Right cardiac atrium (tissue), 5 donors: ENCODE measurements at regions not wholly inside any gene's neighbourhood (a gene's known extent, or its start where the extent isn't known, plus 50 kb on each side); places are given as distances from the start of the nearest gene placed in this dataset.

Source experiments
- ATAC-seq, 2 donors: fragments of 200-7000 bp; cut with Tn5 transposase; one replicate each; pipeline versions ENCODE4 v1.8.0 to v1.9.1; 2020; ENCODE audit warnings: moderate library complexity in 2 of 2, mild to moderate bottlenecking in 1 of 2
- DNase-seq, 3 donors: peaks; one replicate each; pipeline ENCODE4 v3.0.0-alpha.2; 2020
- H3K27ac ChIP-seq: one replicate; pipeline ENCODE4 v1.5.1; 2013; ENCODE audit warnings: mild to moderate bottlenecking, low read length, control low read depth, moderate library complexity
- H3K27me3 ChIP-seq: one replicate; pipeline ENCODE4 v1.6.1; 2013; ENCODE audit not compliant: control insufficient read depth, insufficient read depth
- H3K4me1 ChIP-seq: one replicate; pipeline ENCODE4 v1.6.1; 2013; ENCODE audit warnings: low read length; ENCODE audit not compliant: control insufficient read depth, insufficient read depth
- H3K4me3 ChIP-seq: one replicate; pipeline ENCODE4 v1.5.1; 2013; ENCODE audit warnings: low read length, control low read depth
- H3K9me3 ChIP-seq: one replicate; pipeline ENCODE4 v1.6.1; 2013; ENCODE audit warnings: low read length; ENCODE audit not compliant: control insufficient read depth
- WGBS: extraction: QIAGEN DNeasy Blood & Tissue Kit; methylation state at CpG from one replicate; pipeline ENCODE4 v1.1.7; 2013; 5-methylcytosine and 5-hydroxymethylcytosine counted together
- intact Hi-C, 4 donors: fragments of 100-400 bp; cut with DNase I; formaldehyde crosslinking; loops; one replicate each; pipeline versions ENCODE4 v1.11.0 to v1.14.0; 2022 to 2023
- donor health status: healthy with polysubstance abuse.
- donor health status: DM: no; HTN: yes; CAD: no.
- donor health status: DM: no; HTN: no; CAD: no.
- donor health status: DM: no; HTN: yes; CAD: no; lungs with severe emphysema.
- donor health status: DM: yes; HTN: yes; CAD: no.

GRCh38 chr3:156620901-156621300 is 53.5 kb upstream of the TIPARP start:
- Histone ChIP-seq H3K27ac (no peak overlapping the region), H3K9me3 (no peaks in the 10 kb centered on the region), H3K4me1 (no peaks in the 10 kb centered on the region), H3K4me3 (no peak overlapping the region), H3K27me3 (no peaks in the 10 kb centered on the region)
- 84% methylated on average over 5 of the region's 5 CpGs for WGBS
- ATAC-seq (no peak), DNase-seq (no peak)
- intact Hi-C loops: no loop called here

GRCh38 chr3:156620260-156620659 is 54.1 kb upstream of the TIPARP start:
- no peaks in the 10 kb centered on the region for H3K4me1 ChIP-seq
- ATAC-seq (no peak), DNase-seq (no peak)
- H3K9me3 ChIP-seq: no peaks in the 10 kb centered on the region
- WGBS: 84% methylated on average over 2 of the region's 2 CpGs
- H3K4me3 ChIP-seq: no peak overlapping the region
- no peaks in the 10 kb centered on the region for H3K27me3 ChIP-seq
- H3K27ac ChIP-seq: no peak overlapping the region
- intact Hi-C loops: no loop called here

GRCh38 chr3:156619376-156619775 is 55.0 kb upstream of the TIPARP start:
- intact Hi-C loops: no loop called here
- H3K4me1 ChIP-seq: no peaks in the 10 kb centered on the region
- WGBS: 54% methylated on average over 2 of the region's 2 CpGs
- H3K27me3 ChIP-seq: no peaks in the 10 kb centered on the region
- no peak overlapping the region for H3K27ac ChIP-seq
- no peaks in the 10 kb centered on the region for H3K9me3 ChIP-seq
- ATAC-seq (no peak), DNase-seq (no peak)
- no peak overlapping the region for H3K4me3 ChIP-seq

- Histone ChIP-seq H3K4me1 (no peaks in the 10 kb centered on the region), H3K4me3 (no peak overlapping the region), H3K27ac (no peak overlapping the region), H3K27me3 (no peaks in the 10 kb centered on the region), H3K9me3 (no peaks in the 10 kb centered on the region)
- ATAC-seq (no peak), DNase-seq (no peak)
- intact Hi-C loops: no loop called here
Measured at GRCh38 chr3:156617781-156618180, 56.6 kb upstream of the TIPARP start.

- no peaks in the 10 kb centered on the region for H3K9me3 ChIP-seq
- ATAC-seq (no peak), DNase-seq (no peak)
- no peaks in the 10 kb centered on the region for H3K27me3 ChIP-seq
- H3K4me1 ChIP-seq: no peaks in the 10 kb centered on the region
- H3K27ac ChIP-seq: no peak overlapping the region
- intact Hi-C loops: no loop called here
- no peak overlapping the region for H3K4me3 ChIP-seq
Measured at GRCh38 chr3:156617145-156617544, 57.2 kb upstream of the TIPARP start.

- WGBS: 23% methylated on average over 1 of the region's 1 CpG
- DNase-seq (no peak), ATAC-seq (peak; percentile 47 to 68)
- intact Hi-C loops: no loop called here
- H3K27me3 ChIP-seq: no peaks in the 10 kb centered on the region
- H3K4me1 ChIP-seq: no peaks in the 10 kb centered on the region
- H3K4me3 ChIP-seq: no peak overlapping the region
- H3K9me3 ChIP-seq: no peaks in the 10 kb centered on the region
- H3K27ac ChIP-seq: no peak overlapping the region
Measured at GRCh38 chr3:156615592-156616173, 58.7 kb upstream of the TIPARP start.

GRCh38 chr3:156614642-156615511 is 59.5 kb upstream of the TIPARP start:
- DNase-seq (no peak), ATAC-seq (no peak)
- Histone ChIP-seq H3K9me3 (no peaks in the 10 kb centered on the region), H3K27ac (no peak overlapping the region), H3K4me3 (no peak overlapping the region), H3K27me3 (no peaks in the 10 kb centered on the region), H3K4me1 (no peaks in the 10 kb centered on the region)
- 76% methylated on average over 1 of the region's 1 CpG for WGBS
- intact Hi-C loops: no loop called here

GRCh38 chr3:156612903-156613302 is 58.0 kb upstream of the SSR3 start:
- H3K9me3 ChIP-seq: no peaks in the 10 kb centered on the region
- no peaks in the 10 kb centered on the region for H3K27me3 ChIP-seq
- ATAC-seq (no peak), DNase-seq (no peak)
- H3K4me3 ChIP-seq: no peak overlapping the region
- intact Hi-C loops: no loop called here
- H3K4me1 ChIP-seq: no peaks in the 10 kb centered on the region
- no peak overlapping the region for H3K27ac ChIP-seq

GRCh38 chr3:156611870-156612494 is 57.1 kb upstream of the SSR3 start:
- ATAC-seq: no peak
- DNase-seq: no peak
- H3K27me3 ChIP-seq: no peaks in the 10 kb centered on the region
- H3K4me1 ChIP-seq: no peaks in the 10 kb centered on the region
- H3K4me3 ChIP-seq: no peak overlapping the region
- intact Hi-C loops: no loop called here
- 55% methylated on average over 2 of the region's 2 CpGs for WGBS
- no peak overlapping the region for H3K27ac ChIP-seq
- no peaks in the 10 kb centered on the region for H3K9me3 ChIP-seq

GRCh38 chr3:156610154-156610553 is 55.2 kb upstream of the SSR3 start:
- no peak for DNase-seq
- Histone ChIP-seq H3K27ac (no peak overlapping the region), H3K4me1 (no peaks in the 10 kb centered on the region), H3K4me3 (no peak overlapping the region), H3K9me3 (no peaks in the 10 kb centered on the region), H3K27me3 (no peaks in the 10 kb centered on the region)
- no peak for ATAC-seq
- 87% methylated on average over 2 of the region's 2 CpGs for WGBS
- intact Hi-C loops: no loop called here

GRCh38 chr3:156609546-156609945 is 54.6 kb upstream of the SSR3 start:
- H3K27me3 ChIP-seq: no peaks in the 10 kb centered on the region
- no peaks in the 10 kb centered on the region for H3K9me3 ChIP-seq
- no peak for ATAC-seq
- no peak for DNase-seq
- intact Hi-C loops: loop anchor here in 1 of 4 donors (10.0 kb wide), 1 partner anchor 475 kb away; no protein-coding TSS in a partner anchor
- no peaks in the 10 kb centered on the region for H3K4me1 ChIP-seq
- H3K27ac ChIP-seq: no peak overlapping the region
- no peak overlapping the region for H3K4me3 ChIP-seq
